Choroid plexus epithelial cell (primary cell): ENCODE measurements at regions not wholly inside any gene's neighbourhood (a gene's known extent, or its start where the extent isn't known, plus 50 kb on each side); places are given as distances from the start of the nearest gene placed in this dataset.
A peak's percentile ranks its signal among the peaks of the same experiment; 100 is the strongest.
"Not testable (repeated sequence)": the region's sequence is repeated elsewhere in the genome, so short reads cannot be mapped to it uniquely, and the experiment has no call there.

Source experiments
- DNase-seq: peaks from one replicate; pipeline ENCODE4 v3.0.0-alpha.2; 2010; ENCODE audit warnings: low read depth
- H3K4me3 ChIP-seq: 2 replicates; pipeline ENCODE4 v1.5.1; 2011; ENCODE audit warnings: low read depth, mild to moderate bottlenecking, control low read depth, low read length, moderate library complexity
- TF ChIP-seq, protein P1 (sequence below): conservative IDR thresholded peaks from 2 replicates; pipeline ENCODE4 v1.5.1; 2011; ENCODE audit warnings: low read depth, mild to moderate bottlenecking, control low read depth, inconsistent platforms, low read length, moderate library complexity

DNA sequence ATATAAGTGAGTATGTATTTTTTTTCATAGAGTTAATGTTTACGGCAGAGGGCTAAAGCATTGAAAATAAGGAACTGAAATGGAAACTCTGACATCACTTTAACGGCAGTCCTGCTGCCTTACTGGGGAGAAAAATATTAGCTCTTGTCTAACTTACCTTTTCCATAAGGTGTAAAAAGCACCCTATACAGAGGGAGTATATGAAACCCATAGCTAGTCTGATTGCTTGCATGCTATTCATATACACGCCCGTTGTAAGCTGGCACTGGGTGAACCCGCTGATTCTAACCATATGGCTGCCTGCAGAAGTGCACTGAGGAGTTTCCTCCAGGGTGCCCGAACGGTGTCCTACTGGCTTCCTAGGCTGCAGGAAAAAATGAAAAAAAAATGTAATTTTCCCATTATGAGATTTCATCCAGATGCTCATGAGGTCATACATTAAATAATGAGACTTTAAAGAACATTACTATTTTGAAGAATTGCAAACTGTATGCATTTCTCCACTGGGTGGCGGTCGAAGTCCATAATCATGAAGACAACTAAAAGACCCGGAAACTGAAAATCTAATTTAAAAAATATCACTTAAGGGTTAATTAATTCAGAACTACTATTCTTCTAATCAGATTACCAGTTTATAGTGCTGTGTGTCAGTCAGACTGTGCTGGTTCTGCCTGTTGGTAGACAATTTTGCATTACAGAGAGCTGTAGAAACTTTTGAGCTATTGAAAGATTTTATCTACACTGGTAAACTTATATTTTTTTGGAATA, 144.7 kb downstream of the ALX1 start:
- DNase-seq, result peak; percentile 63
- H3K4me3 ChIP-seq, result no peak overlapping the region
- TF ChIP-seq, protein P1, sequence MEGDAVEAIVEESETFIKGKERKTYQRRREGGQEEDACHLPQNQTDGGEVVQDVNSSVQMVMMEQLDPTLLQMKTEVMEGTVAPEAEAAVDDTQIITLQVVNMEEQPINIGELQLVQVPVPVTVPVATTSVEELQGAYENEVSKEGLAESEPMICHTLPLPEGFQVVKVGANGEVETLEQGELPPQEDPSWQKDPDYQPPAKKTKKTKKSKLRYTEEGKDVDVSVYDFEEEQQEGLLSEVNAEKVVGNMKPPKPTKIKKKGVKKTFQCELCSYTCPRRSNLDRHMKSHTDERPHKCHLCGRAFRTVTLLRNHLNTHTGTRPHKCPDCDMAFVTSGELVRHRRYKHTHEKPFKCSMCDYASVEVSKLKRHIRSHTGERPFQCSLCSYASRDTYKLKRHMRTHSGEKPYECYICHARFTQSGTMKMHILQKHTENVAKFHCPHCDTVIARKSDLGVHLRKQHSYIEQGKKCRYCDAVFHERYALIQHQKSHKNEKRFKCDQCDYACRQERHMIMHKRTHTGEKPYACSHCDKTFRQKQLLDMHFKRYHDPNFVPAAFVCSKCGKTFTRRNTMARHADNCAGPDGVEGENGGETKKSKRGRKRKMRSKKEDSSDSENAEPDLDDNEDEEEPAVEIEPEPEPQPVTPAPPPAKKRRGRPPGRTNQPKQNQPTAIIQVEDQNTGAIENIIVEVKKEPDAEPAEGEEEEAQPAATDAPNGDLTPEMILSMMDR, result peak; percentile 60

DNA sequence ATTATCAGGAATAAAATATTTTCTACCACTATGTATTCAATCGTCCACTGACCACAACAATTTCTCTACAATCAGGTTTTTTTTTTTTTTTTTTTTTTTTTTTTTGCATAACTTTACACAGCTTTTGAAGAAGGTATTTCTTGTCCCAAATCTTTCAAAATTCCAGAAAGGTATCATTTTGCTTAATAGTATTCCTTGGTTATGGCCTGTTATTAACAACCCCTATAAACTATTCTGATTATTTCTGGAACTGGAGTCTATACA, 145.3 kb downstream of the ALX1 start:
- H3K4me3 ChIP-seq, result no peak overlapping the region
- TF ChIP-seq, protein P1, result no peak
- no peak for DNase-seq

DNA sequence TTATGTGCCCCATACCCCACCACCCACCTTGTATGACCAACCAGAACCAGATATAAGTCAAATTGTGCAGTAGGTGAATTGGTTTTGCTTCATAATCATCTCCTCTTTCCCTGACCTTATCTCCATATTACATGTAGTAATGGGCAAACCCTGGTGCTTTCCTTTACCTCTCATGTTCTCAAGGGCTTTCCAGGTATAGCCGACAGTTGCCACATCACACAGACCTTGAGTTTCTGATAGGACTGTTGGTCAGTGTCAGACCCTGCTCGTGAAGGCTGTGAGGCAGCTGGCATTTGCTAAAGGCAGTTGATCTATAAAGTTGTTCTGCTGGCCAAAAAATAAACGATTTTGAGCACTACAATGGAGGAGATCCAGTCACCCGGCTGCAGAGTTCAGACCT, 145.9 kb downstream of the ALX1 start:
- no peak overlapping the region for H3K4me3 ChIP-seq
- DNase-seq, result no peak
- TF ChIP-seq, protein P1, result no peak

DNA sequence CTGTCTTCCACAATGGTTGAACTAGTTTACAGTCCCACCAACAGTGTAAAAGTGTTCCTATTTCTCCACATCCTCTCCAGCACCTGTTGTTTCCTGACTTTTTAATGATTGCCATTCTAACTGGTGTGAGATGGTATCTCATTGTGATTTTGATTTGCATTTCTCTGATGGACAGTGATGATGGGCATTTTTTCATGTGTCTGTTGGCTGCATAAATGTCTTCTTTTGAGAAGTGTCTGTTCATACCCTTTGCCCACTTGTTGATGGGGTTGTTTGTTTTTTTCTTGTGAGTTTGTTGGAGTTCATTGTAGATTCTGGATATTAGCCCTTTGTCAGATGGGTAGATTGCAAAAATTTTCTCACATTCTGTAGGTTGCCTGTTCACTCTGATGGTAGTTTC, 153.1 kb downstream of the ALX1 start:
- H3K4me3 ChIP-seq, DNase-seq: not testable (repeated sequence)

DNA sequence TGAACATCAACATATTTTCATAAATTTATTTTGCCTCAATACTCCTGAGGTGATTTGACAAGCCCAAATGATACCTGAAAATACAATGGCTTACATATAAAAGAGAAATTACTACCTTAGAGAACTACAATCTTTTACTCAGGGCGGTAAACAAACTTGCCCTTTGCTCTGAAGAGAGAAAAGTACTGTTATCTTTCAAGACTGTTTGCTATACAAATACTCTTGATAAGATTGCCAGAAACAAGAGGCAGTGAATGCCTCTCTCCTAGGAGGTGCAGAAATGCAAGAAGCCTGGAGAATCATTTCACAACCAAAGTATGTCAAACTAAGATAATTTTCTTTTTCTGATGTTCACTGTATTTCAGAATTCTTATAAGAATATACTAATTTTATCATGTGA, 160.3 kb downstream of the ALX1 start:
- TF ChIP-seq, protein P1, result no peak
- DNase-seq, result no peak

DNA sequence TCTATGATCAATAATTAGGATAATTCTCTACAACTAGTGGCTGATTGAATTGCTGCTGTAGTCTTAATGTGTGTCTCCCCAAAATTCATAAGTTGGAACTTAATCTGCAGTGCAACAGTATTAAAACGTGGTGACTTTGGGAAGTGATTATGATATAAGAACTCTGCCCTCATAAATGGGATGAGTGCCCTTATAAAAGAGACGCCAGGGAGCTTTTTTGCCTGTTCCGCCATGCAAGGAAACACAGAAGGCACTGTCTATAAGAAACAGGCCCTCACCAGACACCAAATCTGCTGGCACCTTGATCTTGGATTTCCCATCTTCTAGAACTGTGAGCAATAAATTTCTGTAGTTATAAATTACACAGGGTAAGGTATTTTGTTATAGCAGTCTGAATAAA, 161.0 kb downstream of the ALX1 start:
- TF ChIP-seq, protein P1, result no peak
- DNase-seq, result no peak
- H3K4me3 ChIP-seq, result no peak overlapping the region

More for the DNA sequence above, 160.3 kb downstream of the ALX1 start:
- H3K4me3 ChIP-seq, result no peak overlapping the region

DNA sequence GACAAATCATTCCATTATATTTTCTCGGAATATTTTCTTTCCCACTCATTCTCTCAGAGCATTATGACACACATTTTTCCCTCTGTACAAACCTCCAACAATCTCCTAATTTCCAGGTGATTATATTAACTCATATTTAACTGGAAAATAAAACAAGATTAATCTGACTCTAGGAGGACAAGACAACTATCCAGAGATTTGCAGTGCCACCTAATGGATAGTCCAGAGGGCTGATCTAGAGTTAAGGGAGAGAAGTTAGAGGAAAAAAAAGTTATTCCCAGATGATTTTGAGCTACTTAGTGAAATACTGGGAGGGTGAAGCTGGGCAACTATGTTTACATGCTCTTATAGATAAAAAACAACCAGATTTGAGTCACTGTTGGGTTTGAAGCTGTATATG, 161.7 kb downstream of the ALX1 start:
- H3K4me3 ChIP-seq, result no peak overlapping the region
- TF ChIP-seq, protein P1, result peak; percentile 72
- DNase-seq, result peak; percentile 70
